NT2/D1 (cell line): ENCODE measurements at regions not wholly inside any gene's neighbourhood (a gene's known extent, or its start where the extent isn't known, plus 50 kb on each side); places are given as distances from the start of the nearest gene placed in this dataset.

ENCODE experiments used
- DNase-seq: peaks from one replicate; pipeline ENCODE4 v3.0.0-alpha.2; 2011; ENCODE audit warnings: low read depth, low spot score
- H3K27me3 ChIP-seq: 2 replicates; pipeline ENCODE4 v1.6.0; 2011; ENCODE audit warnings: mild to moderate bottlenecking; ENCODE audit not compliant: insufficient read length, insufficient read depth
- H3K36me3 ChIP-seq: 2 replicates; pipeline ENCODE4 v1.6.1; 2011; ENCODE audit warnings: mild to moderate bottlenecking, low read length, mixed read lengths; ENCODE audit not compliant: insufficient read depth, insufficient read length
- H3K4me1 ChIP-seq: 2 replicates; pipeline ENCODE4 v1.5.1; 2011; ENCODE audit not compliant: insufficient read depth, insufficient read length
- H3K4me3 ChIP-seq: 2 replicates; pipeline ENCODE4 v1.5.1; 2011; ENCODE audit warnings: low read depth; ENCODE audit not compliant: insufficient read length
- H3K9ac ChIP-seq: 2 replicates; pipeline ENCODE4 v1.6.0; 2011; ENCODE audit warnings: low read depth; ENCODE audit not compliant: insufficient read length
- H3K9me3 ChIP-seq: 2 replicates; pipeline ENCODE4 v1.5.1; 2011; ENCODE audit warnings: mild to moderate bottlenecking, low read length; ENCODE audit not compliant: insufficient read depth
- SUZ12 ChIP-seq: IDR thresholded peaks from 2 replicates; pipeline ENCODE4 v1.6.1; 2011; ENCODE audit not compliant: insufficient read length, insufficient read depth; ENCODE audit errors: extremely low read depth
- YY1 ChIP-seq: IDR thresholded peaks from 2 replicates; pipeline ENCODE4 v1.6.1; 2011; ENCODE audit not compliant: insufficient read length, insufficient read depth
- ZNF274 ChIP-seq: IDR thresholded peaks from 2 replicates; pipeline ENCODE4 v1.6.1; 2011; ENCODE audit warnings: mild to moderate bottlenecking, low read depth, low read length

- peak; percentile 20 for DNase-seq
- no peaks in the 10 kb centered on the region for H3K4me1 ChIP-seq
- no peak overlapping the region for H3K4me3 ChIP-seq
- peaks cover 10% of the 10 kb centered on the region for H3K9me3 ChIP-seq
- no peaks in the 10 kb centered on the region for H3K27me3 ChIP-seq
- H3K9ac ChIP-seq, result no peak overlapping the region
- no peak for TF ChIP-seq ZNF274
- H3K36me3 ChIP-seq, result no peaks in the 10 kb centered on the region
These were observed 695.6 kb downstream of the TSN start for GRCh38 chr2:122451040-122451439.

- Histone ChIP-seq H3K9ac (no peak overlapping the region), H3K36me3 (no peaks in the 10 kb centered on the region), H3K27me3 (no peaks in the 10 kb centered on the region), H3K9me3 (peaks cover 10% of the 10 kb centered on the region), H3K4me3 (no peak overlapping the region), H3K4me1 (no peaks in the 10 kb centered on the region)
- TF ChIP-seq SUZ12 (no peak), YY1 (no peak), ZNF274 (no peak)
- no peak for DNase-seq
These were observed 696.2 kb downstream of the TSN start for GRCh38 chr2:122451697-122452096.

GRCh38 chr2:122469147-122469546, 713.7 kb downstream of the TSN start:
- no peaks in the 10 kb centered on the region for H3K36me3 ChIP-seq
- no peaks in the 10 kb centered on the region for H3K4me1 ChIP-seq
- no peak for DNase-seq
- 0 out of 2 replicates have a peak, but pooled peaks cover 6% of the 10 kb centered on the region for H3K9me3 ChIP-seq
- TF ChIP-seq SUZ12 (no peak), ZNF274 (no peak), YY1 (no peak)
- H3K4me3 ChIP-seq, result no peak overlapping the region
- H3K27me3 ChIP-seq, result no peaks in the 10 kb centered on the region
- H3K9ac ChIP-seq, result no peak overlapping the region

- no peak for DNase-seq
- Histone ChIP-seq H3K9ac (no peak overlapping the region), H3K9me3 (no peaks in the 10 kb centered on the region), H3K4me3 (no peak overlapping the region), H3K4me1 (no peaks in the 10 kb centered on the region), H3K27me3 (no peaks in the 10 kb centered on the region), H3K36me3 (no peaks in the 10 kb centered on the region)
- TF ChIP-seq YY1 (no peak), ZNF274 (no peak), SUZ12 (no peak)
These were observed 716.3 kb downstream of the TSN start for GRCh38 chr2:122471753-122472152.

GRCh38 chr2:122478117-122478516, 722.7 kb downstream of the TSN start:
- no peak overlapping the region for H3K9ac ChIP-seq
- H3K4me1 ChIP-seq, result no peaks in the 10 kb centered on the region
- no peaks in the 10 kb centered on the region for H3K27me3 ChIP-seq
- no peak for TF ChIP-seq YY1
- TF ChIP-seq SUZ12, result no peak
- TF ChIP-seq ZNF274, result no peak
- no peaks in the 10 kb centered on the region; the same call in 1 of the 2 replicates for H3K9me3 ChIP-seq
- no peaks in the 10 kb centered on the region for H3K36me3 ChIP-seq
- no peak overlapping the region for H3K4me3 ChIP-seq
- DNase-seq, result no peak

- no peaks in the 10 kb centered on the region for H3K36me3 ChIP-seq
- DNase-seq, result no peak
- H3K4me1 ChIP-seq, result no peaks in the 10 kb centered on the region
- H3K9me3 ChIP-seq, result no peaks in the 10 kb centered on the region; the same call in 1 of the 2 replicates
- no peak overlapping the region for H3K4me3 ChIP-seq
- no peak overlapping the region for H3K9ac ChIP-seq
- H3K27me3 ChIP-seq, result no peaks in the 10 kb centered on the region
- no peak for TF ChIP-seq YY1
- no peak for TF ChIP-seq ZNF274
- no peak for TF ChIP-seq SUZ12
These were observed 723.3 kb downstream of the TSN start for GRCh38 chr2:122478771-122479170.

GRCh38 chr2:122480501-122481243, 725.2 kb downstream of the TSN start:
- TF ChIP-seq SUZ12 (no peak), YY1 (no peak), ZNF274 (no peak)
- no peak overlapping the region for H3K4me3 ChIP-seq
- H3K9ac ChIP-seq, result no peak overlapping the region
- no peak for DNase-seq
- no peaks in the 10 kb centered on the region for H3K27me3 ChIP-seq
- no peaks in the 10 kb centered on the region; the same call in 1 of the 2 replicates for H3K9me3 ChIP-seq
- H3K4me1 ChIP-seq, result no peaks in the 10 kb centered on the region
- no peaks in the 10 kb centered on the region for H3K36me3 ChIP-seq

GRCh38 chr2:122481244-122481622, 725.8 kb downstream of the TSN start:
- Histone ChIP-seq H3K9me3 (no peaks in the 10 kb centered on the region; the same call in 1 of the 2 replicates), H3K27me3 (no peaks in the 10 kb centered on the region), H3K9ac (no peak overlapping the region), H3K36me3 (no peaks in the 10 kb centered on the region), H3K4me3 (no peak overlapping the region), H3K4me1 (no peaks in the 10 kb centered on the region)
- TF ChIP-seq ZNF274 (no peak), YY1 (no peak), SUZ12 (no peak)
- DNase-seq, result no peak
